Karpas-422 (cell line): ENCODE measurements at regions not wholly inside any gene's neighbourhood (a gene's known extent, or its start where the extent isn't known, plus 50 kb on each side); places are given as distances from the start of the nearest gene placed in this dataset.

Source experiments
- DNase-seq: peaks from one replicate; pipeline ENCODE4 v3.0.0-alpha.2; 2015
- H2AFZ ChIP-seq: fragments of 200-600 bp; sonication (generic); 2 replicates; pipeline ENCODE4 v1.6.1; 2014; ENCODE audit warnings: antibody characterized with exemption, low read length, mixed read lengths
- H3K27ac ChIP-seq: fragments of 200-600 bp; sonication (generic); 2 replicates; pipeline ENCODE4 v1.5.1; 2014; ENCODE audit warnings: mild to moderate bottlenecking, low read length, moderate library complexity
- H3K27me3 ChIP-seq: fragments of 200-600 bp; sonication (generic); 2 replicates; pipeline ENCODE4 v1.6.1; 2014; ENCODE audit warnings: low read length, mixed read lengths
- H3K36me3 ChIP-seq: fragments of 200-600 bp; sonication (generic); 2 replicates; pipeline ENCODE4 v1.6.1; 2014; ENCODE audit warnings: low read length, mixed read lengths; ENCODE audit not compliant: insufficient read depth
- H3K4me1 ChIP-seq: fragments of 200-600 bp; sonication (generic); 2 replicates; pipeline ENCODE4 v1.6.1; 2014; ENCODE audit warnings: mild to moderate bottlenecking, low read length, mixed read lengths
- H3K4me2 ChIP-seq: fragments of 200-600 bp; sonication (generic); 2 replicates; pipeline ENCODE4 v1.6.1; 2014; ENCODE audit warnings: low read length, low read depth, mild to moderate bottlenecking; ENCODE audit not compliant: poor library complexity, severe bottlenecking
- H3K4me3 ChIP-seq: fragments of 200-600 bp; sonication (generic); 2 replicates; pipeline ENCODE4 v1.5.1; 2014; ENCODE audit warnings: mild to moderate bottlenecking, antibody characterized with exemption, low read length, mixed read lengths
- H3K79me2 ChIP-seq: fragments of 200-600 bp; sonication (generic); 2 replicates; pipeline ENCODE4 v1.6.1; 2014; ENCODE audit warnings: mild to moderate bottlenecking, low read length, mixed read lengths
- H3K9ac ChIP-seq: fragments of 200-600 bp; sonication (generic); 2 replicates; pipeline ENCODE4 v1.6.0; 2014; ENCODE audit warnings: low read length
- H3K9me2 ChIP-seq: fragments of 200-600 bp; sonication (generic), shearing (Covaris generic); replicated peaks from 2 replicates; pipeline ENCODE4 v1.6.0; 2014; ENCODE audit warnings: mild to moderate bottlenecking, low read length, moderate library complexity; ENCODE audit not compliant: insufficient read depth
- H3K9me3 ChIP-seq: fragments of 300-700, 200-600 bp; sonication (generic); 2 replicates; pipeline ENCODE4 v1.6.1; 2014; ENCODE audit warnings: low read length, mixed read lengths
- H4K20me1 ChIP-seq: fragments of 200-600 bp; sonication (generic); 2 replicates; pipeline ENCODE4 v1.6.1; 2014; ENCODE audit warnings: mild to moderate bottlenecking, antibody characterized with exemption, low read length, low read depth; ENCODE audit not compliant: insufficient read depth

DNA sequence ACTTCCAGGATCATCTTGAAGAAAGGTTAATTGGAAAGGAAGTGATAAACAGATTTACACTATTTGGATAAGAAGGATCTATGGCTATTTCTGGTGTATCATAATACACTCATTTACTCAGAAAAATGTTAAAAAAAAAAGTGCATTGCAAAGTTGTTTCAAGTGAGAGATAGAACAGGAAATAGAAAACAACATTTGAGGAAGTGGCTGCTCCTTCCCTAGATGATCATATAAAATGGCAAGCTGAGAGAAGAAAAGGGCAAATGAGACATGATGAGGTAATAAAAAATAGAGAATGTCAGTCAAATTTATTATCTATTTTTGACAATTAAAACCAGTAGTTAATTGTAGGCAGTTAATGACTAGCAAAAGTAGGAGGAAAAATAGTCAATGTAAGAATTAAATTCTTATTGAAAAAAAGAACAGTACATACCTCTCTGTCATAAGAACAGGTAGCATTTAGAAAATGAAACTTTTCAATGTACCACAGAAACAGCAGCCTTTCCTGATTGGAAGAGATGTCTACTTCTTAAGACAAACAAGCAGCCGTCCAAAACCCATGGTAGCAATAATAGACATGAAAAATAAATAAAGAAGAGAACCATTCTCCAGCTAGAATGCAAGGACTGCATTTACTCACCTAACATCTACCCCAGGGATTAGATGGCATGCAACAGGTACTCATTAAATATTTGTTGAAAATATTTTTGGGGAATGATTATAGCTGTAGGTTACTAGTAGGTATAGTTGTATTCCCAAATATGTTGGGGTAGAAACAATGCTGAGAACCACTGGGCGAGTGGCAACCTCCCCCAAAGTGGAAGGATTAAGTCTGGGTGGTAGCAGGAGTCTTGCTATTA, 63.9 kb upstream of the GRIP1 start:
- no peak overlapping the region for H3K27ac ChIP-seq
- no peaks in the 10 kb centered on the region for H3K9me3 ChIP-seq
- H3K4me1 ChIP-seq = no peaks in the 10 kb centered on the region; the same call in 1 of the 2 replicates
- no peaks in the 10 kb centered on the region for H3K79me2 ChIP-seq
- no peak overlapping the region for H3K4me2 ChIP-seq
- H3K9ac ChIP-seq = no peak overlapping the region
- H2AFZ ChIP-seq = no peak overlapping the region
- no peak for DNase-seq
- H3K36me3 ChIP-seq = no peaks in the 10 kb centered on the region
- no peaks in the 10 kb centered on the region for H4K20me1 ChIP-seq
- no peak overlapping the region for H3K4me3 ChIP-seq
- H3K9me2 ChIP-seq = no peaks in the 10 kb centered on the region
- no peaks in the 10 kb centered on the region for H3K27me3 ChIP-seq

- Histone ChIP-seq H3K9me3 (no peaks in the 10 kb centered on the region), H3K4me1 (no peaks in the 10 kb centered on the region; the same call in 1 of the 2 replicates), H3K9ac (no peak overlapping the region), H3K4me3 (no peak overlapping the region), H3K9me2 (no peaks in the 10 kb centered on the region), H3K36me3 (no peaks in the 10 kb centered on the region), H4K20me1 (no peaks in the 10 kb centered on the region), H2AFZ (no peak overlapping the region), H3K27me3 (no peaks in the 10 kb centered on the region), H3K4me2 (no peak overlapping the region), H3K79me2 (no peaks in the 10 kb centered on the region), H3K27ac (no peak overlapping the region)
- DNase-seq = no peak
Observed at GRCh38 chr12:66744461-66744860, 65.6 kb upstream of the GRIP1 start.

DNA sequence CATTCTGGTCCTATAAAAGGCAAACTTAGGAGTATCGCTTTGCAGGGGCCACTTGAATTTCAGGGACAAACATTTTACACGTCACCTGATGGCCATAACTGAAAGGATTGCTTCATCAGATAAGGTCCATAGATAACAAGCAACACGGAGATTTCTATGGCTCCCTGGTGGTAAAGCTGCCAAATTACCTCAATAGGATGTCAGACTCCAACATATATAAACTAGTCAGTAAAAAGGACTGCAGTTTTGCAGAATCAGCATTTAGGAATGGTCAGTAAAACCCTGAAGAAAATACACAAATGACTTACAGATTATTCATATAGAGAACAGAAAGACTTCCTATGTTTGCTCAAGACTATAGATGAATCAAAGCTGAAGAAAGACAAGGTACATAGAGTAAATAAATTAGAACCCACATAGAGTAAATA, 66.1 kb upstream of the GRIP1 start:
- H3K9me2 ChIP-seq = no peaks in the 10 kb centered on the region
- H3K9ac ChIP-seq = no peak overlapping the region
- no peak overlapping the region for H3K4me2 ChIP-seq
- no peaks in the 10 kb centered on the region for H4K20me1 ChIP-seq
- H3K27me3 ChIP-seq = no peaks in the 10 kb centered on the region
- no peaks in the 10 kb centered on the region for H3K36me3 ChIP-seq
- H3K4me3 ChIP-seq = no peak overlapping the region
- H3K27ac ChIP-seq = no peak overlapping the region
- H3K79me2 ChIP-seq = no peaks in the 10 kb centered on the region
- DNase-seq = no peak
- no peaks in the 10 kb centered on the region; the same call in 1 of the 2 replicates for H3K4me1 ChIP-seq
- no peaks in the 10 kb centered on the region for H3K9me3 ChIP-seq
- no peak overlapping the region for H2AFZ ChIP-seq

- Histone ChIP-seq H3K9ac (no peak overlapping the region), H3K36me3 (no peaks in the 10 kb centered on the region)
- DNase-seq = no peak
Observed at GRCh38 chr12:66746489-66747201, 67.8 kb upstream of the GRIP1 start.

DNA sequence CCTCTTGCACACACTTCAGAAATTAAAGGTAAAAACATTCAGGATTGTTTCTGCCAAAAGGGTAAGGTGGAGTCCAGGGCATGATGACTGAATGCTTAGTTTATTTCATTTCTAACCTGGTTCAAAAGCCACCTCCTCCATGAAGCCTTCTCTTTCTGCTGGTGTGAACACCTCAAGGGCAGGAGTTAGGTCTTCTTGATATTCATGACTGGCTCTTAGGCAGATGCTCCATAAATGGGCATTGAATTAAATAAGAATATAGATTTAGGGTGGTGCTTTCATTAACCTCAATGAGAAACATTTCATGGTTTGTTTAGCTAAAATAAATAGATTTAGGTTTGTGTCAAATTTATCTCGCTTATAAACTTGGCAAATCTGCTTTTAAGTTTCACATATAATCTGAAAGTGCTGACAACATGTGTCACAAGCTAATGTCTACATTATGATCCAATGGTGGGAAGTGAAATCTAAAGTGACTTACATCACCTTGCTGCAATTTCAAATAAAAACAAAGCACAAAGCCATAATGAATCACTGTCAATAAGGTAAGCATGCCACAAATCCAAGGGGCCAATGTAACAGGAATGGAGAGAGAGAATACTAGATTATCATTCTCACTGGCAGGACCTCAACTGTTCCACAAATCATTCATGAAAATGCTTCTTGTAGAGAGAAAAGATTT, 72.7 kb upstream of the GRIP1 start:
- Histone ChIP-seq H3K4me1 (no peaks in the 10 kb centered on the region), H3K9ac (no peak overlapping the region), H2AFZ (no peak overlapping the region), H3K27ac (no peak overlapping the region), H3K79me2 (no peaks in the 10 kb centered on the region), H4K20me1 (no peaks in the 10 kb centered on the region), H3K4me3 (no peak overlapping the region), H3K36me3 (no peaks in the 10 kb centered on the region), H3K9me3 (no peaks in the 10 kb centered on the region), H3K27me3 (no peaks in the 10 kb centered on the region; the same call in 1 of the 2 replicates), H3K4me2 (no peak overlapping the region), H3K9me2 (no peaks in the 10 kb centered on the region)
- no peak for DNase-seq

More at GRCh38 chr12:66746489-66747201, 67.8 kb upstream of the GRIP1 start:
- Histone ChIP-seq H3K4me2 (no peak overlapping the region), H3K9me3 (no peaks in the 10 kb centered on the region), H3K79me2 (no peaks in the 10 kb centered on the region), H3K27me3 (no peaks in the 10 kb centered on the region), H3K4me1 (no peaks in the 10 kb centered on the region; the same call in 1 of the 2 replicates), H2AFZ (no peak overlapping the region), H3K4me3 (no peak overlapping the region), H4K20me1 (no peaks in the 10 kb centered on the region), H3K9me2 (no peaks in the 10 kb centered on the region), H3K27ac (no peak overlapping the region)

DNA sequence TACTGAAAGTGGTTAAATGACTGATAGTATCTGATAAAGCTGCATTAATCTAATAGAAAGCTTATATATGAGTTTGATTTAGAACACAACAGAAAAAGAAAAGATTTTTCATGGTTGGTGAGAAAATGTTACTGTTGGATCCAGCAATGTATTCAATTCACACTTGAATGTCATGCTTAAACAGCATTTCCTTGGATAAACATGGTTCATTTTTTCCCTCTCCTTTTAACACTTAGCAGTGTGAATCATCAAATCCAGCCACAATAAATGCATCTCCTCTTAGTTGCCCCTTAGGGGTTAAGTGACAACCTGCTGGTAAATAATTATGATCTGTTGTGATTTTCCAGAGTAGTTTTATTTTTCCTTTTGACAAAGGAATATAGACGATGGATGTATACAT, 74.9 kb upstream of the GRIP1 start:
- H2AFZ ChIP-seq = no peak overlapping the region
- no peak overlapping the region for H3K4me3 ChIP-seq
- no peaks in the 10 kb centered on the region for H3K36me3 ChIP-seq
- no peaks in the 10 kb centered on the region for H3K79me2 ChIP-seq
- no peak overlapping the region for H3K4me2 ChIP-seq
- no peaks in the 10 kb centered on the region for H4K20me1 ChIP-seq
- H3K9me2 ChIP-seq = no peaks in the 10 kb centered on the region
- no peak for DNase-seq
- no peak overlapping the region for H3K9ac ChIP-seq
- H3K27ac ChIP-seq = no peak overlapping the region
- no peaks in the 10 kb centered on the region for H3K9me3 ChIP-seq
- no peaks in the 10 kb centered on the region; the same call in 1 of the 2 replicates for H3K27me3 ChIP-seq
- H3K4me1 ChIP-seq = no peaks in the 10 kb centered on the region

- H3K9me3 ChIP-seq = no peaks in the 10 kb centered on the region
- no peaks in the 10 kb centered on the region for H3K36me3 ChIP-seq
- DNase-seq = no peak
- no peaks in the 10 kb centered on the region for H3K4me1 ChIP-seq
- no peaks in the 10 kb centered on the region for H3K79me2 ChIP-seq
- H2AFZ ChIP-seq = no peak overlapping the region
- no peaks in the 10 kb centered on the region for H3K9me2 ChIP-seq
- no peak overlapping the region for H3K4me2 ChIP-seq
- H3K27me3 ChIP-seq = no peaks in the 10 kb centered on the region; the same call in 1 of the 2 replicates
- no peak overlapping the region for H3K9ac ChIP-seq
- H3K27ac ChIP-seq = no peak overlapping the region
- no peak overlapping the region for H3K4me3 ChIP-seq
- H4K20me1 ChIP-seq = no peaks in the 10 kb centered on the region
Observed at GRCh38 chr12:66755727-66756395, 77.0 kb upstream of the GRIP1 start.
